ENCODE measurements at regions not wholly inside any gene's neighbourhood (a gene's known extent, or its start where the extent isn't known, plus 50 kb on each side); places are given as distances from the start of the nearest gene placed in this dataset.
A peak's percentile ranks its signal among the peaks of the same experiment; 100 is the strongest.
"Not testable (repeated sequence)": the region's sequence is repeated elsewhere in the genome, so short reads cannot be mapped to it uniquely, and the experiment has no call there.

- H2AFZ ChIP-seq (ENCODE audit: low read depth, low read length), result no peak overlapping the region
- H3K4me1 ChIP-seq (ENCODE audit: insufficient read depth, low read length), result no peaks in the 10 kb centered on the region
- H3K27me3 ChIP-seq (ENCODE audit: insufficient read depth, low read length), result no peaks in the 10 kb centered on the region
- no peaks in the 10 kb centered on the region for H3K9me3 ChIP-seq (ENCODE audit: low read length)
- H3K4me3 ChIP-seq (ENCODE audit: low read length), result no peak overlapping the region
- no peaks in the 10 kb centered on the region for H3K36me3 ChIP-seq (ENCODE audit: insufficient read depth, low read length)
Observed at GRCh38 chr1:209198961-209199750, 384.4 kb upstream of the CAMK1G start.

GRCh38 chr1:209199822-209200221, 383.7 kb upstream of the CAMK1G start:
- H3K27me3 ChIP-seq (ENCODE audit: insufficient read depth, low read length), result no peaks in the 10 kb centered on the region
- no peaks in the 10 kb centered on the region for H3K9me3 ChIP-seq (ENCODE audit: low read length)
- no peaks in the 10 kb centered on the region for H3K4me1 ChIP-seq (ENCODE audit: insufficient read depth, low read length)
- no peak overlapping the region for H3K4me3 ChIP-seq (ENCODE audit: low read length)
- H2AFZ ChIP-seq (ENCODE audit: low read depth, low read length), result no peak overlapping the region
- H3K36me3 ChIP-seq (ENCODE audit: insufficient read depth, low read length), result no peaks in the 10 kb centered on the region

- not testable (repeated sequence) for H3K36me3 ChIP-seq (ENCODE audit: insufficient read depth, low read length); H3K4me3 ChIP-seq (ENCODE audit: low read length); H3K9me3 ChIP-seq (ENCODE audit: low read length); H3K27me3 ChIP-seq (ENCODE audit: insufficient read depth, low read length); H3K4me1 ChIP-seq (ENCODE audit: insufficient read depth, low read length); H2AFZ ChIP-seq (ENCODE audit: low read depth, low read length)
Observed at GRCh38 chr1:209202321-209202720, 381.2 kb upstream of the CAMK1G start.

GRCh38 chr1:209202830-209203532, 380.5 kb upstream of the CAMK1G start:
- H3K9me3 ChIP-seq (ENCODE audit: low read length), result no peaks in the 10 kb centered on the region
- H3K4me1 ChIP-seq (ENCODE audit: insufficient read depth, low read length), result no peaks in the 10 kb centered on the region
- H2AFZ ChIP-seq (ENCODE audit: low read depth, low read length), result no peak overlapping the region
- H3K27me3 ChIP-seq (ENCODE audit: insufficient read depth, low read length), result peaks cover 11% of the 10 kb centered on the region
- H3K4me3 ChIP-seq (ENCODE audit: low read length), result no peak overlapping the region
- H3K36me3 ChIP-seq (ENCODE audit: insufficient read depth, low read length), result no peaks in the 10 kb centered on the region

GRCh38 chr1:209203533-209203895, 380.0 kb upstream of the CAMK1G start:
- Histone ChIP-seq H3K4me3 (ENCODE audit: low read length) (no peak overlapping the region), H3K4me1 (ENCODE audit: insufficient read depth, low read length) (no peaks in the 10 kb centered on the region), H2AFZ (ENCODE audit: low read depth, low read length) (no peak overlapping the region), H3K36me3 (ENCODE audit: insufficient read depth, low read length) (no peaks in the 10 kb centered on the region), H3K9me3 (ENCODE audit: low read length) (no peaks in the 10 kb centered on the region), H3K27me3 (ENCODE audit: insufficient read depth, low read length) (peaks cover 17% of the 10 kb centered on the region)

- no peaks in the 10 kb centered on the region for H3K4me1 ChIP-seq (ENCODE audit: insufficient read depth, low read length)
- no peak overlapping the region for H2AFZ ChIP-seq (ENCODE audit: low read depth, low read length)
- no peak overlapping the region for H3K4me3 ChIP-seq (ENCODE audit: low read length)
- H3K9me3 ChIP-seq (ENCODE audit: low read length), result no peaks in the 10 kb centered on the region
- no peaks in the 10 kb centered on the region for H3K36me3 ChIP-seq (ENCODE audit: insufficient read depth, low read length)
- peaks cover 28% of the 10 kb centered on the region for H3K27me3 ChIP-seq (ENCODE audit: insufficient read depth, low read length)
Observed at GRCh38 chr1:209205039-209205438, 378.5 kb upstream of the CAMK1G start.

- Histone ChIP-seq H3K4me3 (ENCODE audit: low read length) (no peak overlapping the region), H3K36me3 (ENCODE audit: insufficient read depth, low read length) (no peaks in the 10 kb centered on the region), H2AFZ (ENCODE audit: low read depth, low read length) (peak overlapping the region; percentile 49), H3K9me3 (ENCODE audit: low read length) (no peaks in the 10 kb centered on the region), H3K27me3 (ENCODE audit: insufficient read depth, low read length) (peaks cover 28% of the 10 kb centered on the region), H3K4me1 (ENCODE audit: insufficient read depth, low read length) (no peaks in the 10 kb centered on the region)
Observed at GRCh38 chr1:209207126-209207700, 376.3 kb upstream of the CAMK1G start.

- H3K9me3 ChIP-seq (ENCODE audit: low read length), result no peaks in the 10 kb centered on the region
- no peaks in the 10 kb centered on the region for H3K36me3 ChIP-seq (ENCODE audit: insufficient read depth, low read length)
- H2AFZ ChIP-seq (ENCODE audit: low read depth, low read length), result peak overlapping the region; percentile 49
- peaks cover 28% of the 10 kb centered on the region for H3K27me3 ChIP-seq (ENCODE audit: insufficient read depth, low read length)
- peak overlapping the region; percentile 16 for H3K4me3 ChIP-seq (ENCODE audit: low read length)
- no peaks in the 10 kb centered on the region for H3K4me1 ChIP-seq (ENCODE audit: insufficient read depth, low read length)
Observed at GRCh38 chr1:209207701-209208286, 375.7 kb upstream of the CAMK1G start.

- Histone ChIP-seq H3K36me3 (ENCODE audit: insufficient read depth, low read length) (no peaks in the 10 kb centered on the region), H2AFZ (ENCODE audit: low read depth, low read length) (no peak overlapping the region), H3K4me1 (ENCODE audit: insufficient read depth, low read length) (no peaks in the 10 kb centered on the region), H3K27me3 (ENCODE audit: insufficient read depth, low read length) (peaks cover 28% of the 10 kb centered on the region), H3K4me3 (ENCODE audit: low read length) (no peak overlapping the region), H3K9me3 (ENCODE audit: low read length) (no peaks in the 10 kb centered on the region)
Observed at GRCh38 chr1:209208648-209209047, 374.9 kb upstream of the CAMK1G start.

GRCh38 chr1:209213989-209214388, 369.5 kb upstream of the CAMK1G start:
- Histone ChIP-seq H2AFZ (ENCODE audit: low read depth, low read length) (no peak overlapping the region), H3K4me1 (ENCODE audit: insufficient read depth, low read length) (no peaks in the 10 kb centered on the region), H3K27me3 (ENCODE audit: insufficient read depth, low read length) (peaks cover 7% of the 10 kb centered on the region), H3K4me3 (ENCODE audit: low read length) (no peak overlapping the region), H3K9me3 (ENCODE audit: low read length) (no peaks in the 10 kb centered on the region), H3K36me3 (ENCODE audit: insufficient read depth, low read length) (no peaks in the 10 kb centered on the region)

- Histone ChIP-seq H2AFZ (ENCODE audit: low read depth, low read length) (no peak overlapping the region), H3K27me3 (ENCODE audit: insufficient read depth, low read length) (no peaks in the 10 kb centered on the region), H3K9me3 (ENCODE audit: low read length) (no peaks in the 10 kb centered on the region), H3K36me3 (ENCODE audit: insufficient read depth, low read length) (no peaks in the 10 kb centered on the region), H3K4me1 (ENCODE audit: insufficient read depth, low read length) (no peaks in the 10 kb centered on the region), H3K4me3 (ENCODE audit: low read length) (no peak overlapping the region)
Observed at GRCh38 chr1:209215826-209216225, 367.7 kb upstream of the CAMK1G start.

GRCh38 chr1:209218113-209218512, 365.4 kb upstream of the CAMK1G start:
- Histone ChIP-seq H2AFZ (ENCODE audit: low read depth, low read length) (no peak overlapping the region), H3K4me1 (ENCODE audit: insufficient read depth, low read length) (no peaks in the 10 kb centered on the region), H3K36me3 (ENCODE audit: insufficient read depth, low read length) (no peaks in the 10 kb centered on the region), H3K4me3 (ENCODE audit: low read length) (no peak overlapping the region), H3K27me3 (ENCODE audit: insufficient read depth, low read length) (no peaks in the 10 kb centered on the region), H3K9me3 (ENCODE audit: low read length) (no peaks in the 10 kb centered on the region)

- Histone ChIP-seq H2AFZ (ENCODE audit: low read depth, low read length) (no peak overlapping the region), H3K4me3 (ENCODE audit: low read length) (no peak overlapping the region), H3K9me3 (ENCODE audit: low read length) (no peaks in the 10 kb centered on the region), H3K4me1 (ENCODE audit: insufficient read depth, low read length) (no peaks in the 10 kb centered on the region), H3K36me3 (ENCODE audit: insufficient read depth, low read length) (no peaks in the 10 kb centered on the region), H3K27me3 (ENCODE audit: insufficient read depth, low read length) (no peaks in the 10 kb centered on the region)
Observed at GRCh38 chr1:209218981-209219380, 364.5 kb upstream of the CAMK1G start.
